DND-41 (cell line): ENCODE measurements at regions not wholly inside any gene's neighbourhood (a gene's known extent, or its start where the extent isn't known, plus 50 kb on each side); places are given as distances from the start of the nearest gene placed in this dataset.

ENCODE experiments used
- CTCF ChIP-seq: IDR thresholded peaks from 2 replicates; pipeline ENCODE4 v1.5.1; 2012; ENCODE audit warnings: borderline replicate concordance, low read length, moderate library complexity, mild to moderate bottlenecking; ENCODE audit not compliant: poor library complexity, severe bottlenecking; ENCODE audit errors: extremely low read depth
- EZH2 ChIP-seq: IDR thresholded peaks from 3 replicates; pipeline ENCODE4 v1.6.1; 2012; ENCODE audit warnings: borderline replicate concordance, low read depth, mild to moderate bottlenecking, moderate library complexity, low read length, inconsistent platforms; ENCODE audit not compliant: severe bottlenecking

- TF ChIP-seq CTCF (no peak), EZH2 (no peak)
These were observed 72.8 kb upstream of the PPM1H start for GRCh38 chr12:63007726-63008125.
